H1 (cell line): ENCODE measurements at regions not wholly inside any gene's neighbourhood (a gene's known extent, or its start where the extent isn't known, plus 50 kb on each side); places are given as distances from the start of the nearest gene placed in this dataset.

Experiments
- HDAC6 ChIP-seq: IDR thresholded peaks from one replicate; pipeline ENCODE4 v1.7.1; 2012; ENCODE audit warnings: low read depth, mild to moderate bottlenecking, inconsistent platforms, low read length, moderate library complexity

- TF ChIP-seq HDAC6, result no peak
These were observed 53.6 kb upstream of the PKDCC start (continued) for GRCh38 chr2:41994233-41994637.
